MM.1S (cell line): ENCODE measurements at regions not wholly inside any gene's neighbourhood (a gene's known extent, or its start where the extent isn't known, plus 50 kb on each side); places are given as distances from the start of the nearest gene placed in this dataset.

Source experiments
- DNase-seq: peaks from one replicate; pipeline ENCODE4 v3.0.0-alpha.2; 2015
- H2AFZ ChIP-seq: fragments of 300-600 bp; sonication (generic); 2 replicates; pipeline ENCODE4 v1.6.0; 2016; ENCODE audit warnings: antibody characterized with exemption, low read length
- H3F3A ChIP-seq: fragments of 300-600 bp; sonication (generic); 2 replicates; pipeline ENCODE4 v1.6.1; 2016; ENCODE audit warnings: mild to moderate bottlenecking, antibody characterized with exemption, low read length, moderate library complexity, mixed read lengths; ENCODE audit not compliant: insufficient read depth
- H3K27ac ChIP-seq: fragments of 300-600 bp; sonication (generic); 2 replicates; pipeline ENCODE4 v1.5.1; 2016; ENCODE audit warnings: mild to moderate bottlenecking, low read length
- H3K27me3 ChIP-seq: fragments of 300-600 bp; sonication (generic); replicated peaks from 2 replicates; pipeline ENCODE4 v1.6.0; 2016; ENCODE audit warnings: low read length; ENCODE audit not compliant: insufficient read depth
- H3K36me3 ChIP-seq: fragments of 300-600 bp; sonication (generic); replicated peaks from 2 replicates; pipeline ENCODE4 v1.6.1; 2016; ENCODE audit warnings: mild to moderate bottlenecking, low read length, mixed read lengths; ENCODE audit not compliant: insufficient read depth
- H3K4me1 ChIP-seq: fragments of 300-600 bp; sonication (generic); 2 replicates; pipeline ENCODE4 v1.6.1; 2016; ENCODE audit warnings: low read length, mixed read lengths
- H3K4me2 ChIP-seq: fragments of 300-600 bp; sonication (generic); 2 replicates; pipeline ENCODE4 v1.6.0; 2016; ENCODE audit warnings: low read depth, low read length
- H3K4me3 ChIP-seq: fragments of 300-600 bp; sonication (generic); 2 replicates; pipeline ENCODE4 v1.5.1; 2016; ENCODE audit warnings: low read length, mixed read lengths
- H3K79me2 ChIP-seq: fragments of 300-600 bp; sonication (generic); 2 replicates; pipeline ENCODE4 v1.6.1; 2016; ENCODE audit warnings: mixed run types, low read length, mixed read lengths
- H3K9ac ChIP-seq: fragments of 300-600 bp; sonication (generic); 2 replicates; pipeline ENCODE4 v1.6.1; 2016; ENCODE audit warnings: low read length, mixed read lengths
- H3K9me2 ChIP-seq: fragments of 300-600 bp; sonication (generic); replicated peaks from 2 replicates; pipeline ENCODE4 v1.6.1; 2016; ENCODE audit warnings: mild to moderate bottlenecking, low read length, mixed read lengths; ENCODE audit not compliant: insufficient read depth
- H3K9me3 ChIP-seq: fragments of 300-600 bp; sonication (generic); replicated peaks from 2 replicates; pipeline ENCODE4 v1.6.1; 2016; ENCODE audit warnings: mild to moderate bottlenecking, low read length, mixed read lengths; ENCODE audit not compliant: insufficient read depth
- H4K20me1 ChIP-seq: fragments of 300-600 bp; sonication (generic); 2 replicates; pipeline ENCODE4 v1.6.1; 2016; ENCODE audit warnings: mild to moderate bottlenecking, low read length, moderate library complexity, mixed read lengths; ENCODE audit not compliant: insufficient read depth
- CTCF ChIP-seq: fragments of 300-600 bp; sonication (generic); IDR thresholded peaks from 2 replicates; pipeline ENCODE4 v1.5.1; 2016; ENCODE audit warnings: antibody characterized with exemption, low read length, mixed read lengths
- EZH2 ChIP-seq: fragments of 300-600 bp; sonication (generic); optimal IDR thresholded peaks from 2 replicates; pipeline ENCODE3; 2017; ENCODE audit warnings: low read depth, mild to moderate bottlenecking, antibody characterized with exemption, low read length, mixed read lengths
- EZH2phosphoT487 ChIP-seq: fragments of 300-600 bp; sonication (generic); IDR thresholded peaks from 2 replicates; pipeline ENCODE4 v1.6.1; 2018; ENCODE audit warnings: antibody characterized with exemption, low read length

GRCh38 chr3:8341821-8342247 lies 159.8 kb upstream of the LMCD1 start:
- H3K9ac ChIP-seq: no peak overlapping the region
- no peak overlapping the region for H3K27ac ChIP-seq
- no peaks in the 10 kb centered on the region for H3K4me1 ChIP-seq
- no peak overlapping the region for H2AFZ ChIP-seq
- no peaks in the 10 kb centered on the region for H3K79me2 ChIP-seq
- H3K9me3 ChIP-seq: no peaks in the 10 kb centered on the region
- H3K4me2 ChIP-seq: no peak overlapping the region
- H3K36me3 ChIP-seq: no peaks in the 10 kb centered on the region
- H4K20me1 ChIP-seq: no peaks in the 10 kb centered on the region
- H3K9me2 ChIP-seq: no peaks in the 10 kb centered on the region
- H3F3A ChIP-seq: no peaks in the 10 kb centered on the region
- no peak for DNase-seq
- no peaks in the 10 kb centered on the region for H3K27me3 ChIP-seq
- no peak for TF ChIP-seq CTCF
- TF ChIP-seq EZH2phosphoT487: no peak
- no peak overlapping the region for H3K4me3 ChIP-seq

- Histone ChIP-seq H3K9me2 (no peaks in the 10 kb centered on the region), H3K4me2 (no peak overlapping the region), H3K9me3 (no peaks in the 10 kb centered on the region), H3K4me3 (no peak overlapping the region), H2AFZ (no peak overlapping the region), H4K20me1 (no peaks in the 10 kb centered on the region), H3K79me2 (no peaks in the 10 kb centered on the region), H3K27me3 (no peaks in the 10 kb centered on the region), H3K4me1 (no peaks in the 10 kb centered on the region), H3K27ac (no peak overlapping the region), H3F3A (no peaks in the 10 kb centered on the region), H3K36me3 (no peaks in the 10 kb centered on the region), H3K9ac (no peak overlapping the region)
- DNase-seq: no peak
- TF ChIP-seq CTCF (no peak), EZH2 (no peak), EZH2phosphoT487 (no peak)
Observed at GRCh38 chr3:8343058-8343457, 158.6 kb upstream of the LMCD1 start.

GRCh38 chr3:8345398-8345797 lies 156.2 kb upstream of the LMCD1 start:
- DNase-seq: no peak

More at GRCh38 chr3:8345398-8345797, 156.2 kb upstream of the LMCD1 start:
- no peaks in the 10 kb centered on the region for H3K9me3 ChIP-seq
- no peaks in the 10 kb centered on the region for H3K27me3 ChIP-seq
- H3K27ac ChIP-seq: no peak overlapping the region
- no peak overlapping the region for H3K4me3 ChIP-seq
- no peaks in the 10 kb centered on the region for H3F3A ChIP-seq
- H3K4me1 ChIP-seq: no peaks in the 10 kb centered on the region
- TF ChIP-seq EZH2 (no peak), CTCF (no peak), EZH2phosphoT487 (no peak)
- H4K20me1 ChIP-seq: no peaks in the 10 kb centered on the region
- H3K4me2 ChIP-seq: no peak overlapping the region
- H3K79me2 ChIP-seq: no peaks in the 10 kb centered on the region
- no peak overlapping the region for H2AFZ ChIP-seq
- H3K9ac ChIP-seq: no peak overlapping the region
- no peaks in the 10 kb centered on the region for H3K36me3 ChIP-seq
- no peaks in the 10 kb centered on the region for H3K9me2 ChIP-seq
